HepG2 (cell line): ENCODE measurements at regions not wholly inside any gene's neighbourhood (a gene's known extent, or its start where the extent isn't known, plus 50 kb on each side); places are given as distances from the start of the nearest gene placed in this dataset.

ENCODE experiments used
- ATAC-seq: fragments of 200-7000 bp; cut with Tn5 transposase; 3 replicates; pipeline ENCODE4 v1.9.1; 2020; ENCODE audit warnings: mild to moderate bottlenecking, moderate library complexity
- BruUV-seq: library from RNA; stranded (reverse); fragments of 400-500 nt; replicated peaks from 2 replicates; lab custom pipeline; 2021; lab: Mats Ljungman, UMichigan
- CTCF ChIA-PET: fragments of 300-600 bp; formaldehyde crosslinking; extraction: SDS; loops from one replicate; lab custom pipeline; 2021; ENCODE audit warnings: low total read pairs, inconsistent platforms, low intra/inter-chr PET ratio; lab: Yijun Ruan, JAX
- POLR2A ChIA-PET: fragments of 350-600 bp; sonication (Branson Sonifier 250); formaldehyde crosslinking; loops from one replicate; lab custom pipeline; 2020; ENCODE audit warnings: antibody characterized with exemption, inconsistent platforms; lab: Yijun Ruan, JAX
- DNase-seq: peaks from one replicate; pipeline ENCODE4 v3.0.0-alpha.2; 2015; ENCODE audit warnings: low spot score
- FAIRE-seq: peaks from 3 replicates; lab custom pipeline; 2011; peaks lifted over from hg19 to GRCh38; lab: Jason Lieb, UNC
- H2AFZ ChIP-seq: one replicate; pipeline ENCODE4 v1.6.1; 2011; ENCODE audit warnings: low read length, inconsistent platforms
- H3K27ac ChIP-seq: fragments of 300-600 bp; 3 replicates; pipeline ENCODE4 v1.8.0; 2011; ENCODE audit warnings: mixed run types, mild to moderate bottlenecking, mixed read lengths, low read length, inconsistent platforms; ENCODE audit not compliant: insufficient read depth; ENCODE audit errors: extremely low read length
- H3K27me3 ChIP-seq, 2 experiments: fragments of 200-600 bp in 1 of 2; 2 replicates in 1 of 2; 3 replicates in 1 of 2; pipeline versions ENCODE4 v1.6.0 to v1.8.0; 2011; ENCODE audit warnings: low read length in 2 of 2, mild to moderate bottlenecking in 2 of 2, moderate library complexity in 2 of 2, inconsistent platforms in 1 of 2; ENCODE audit not compliant: insufficient read depth in 2 of 2, control insufficient read depth in 1 of 2
- H3K36me3 ChIP-seq, 2 experiments: fragments of 200-600 bp in 1 of 2; replicated peaks in 1 of 2; 2 replicates in 1 of 2; 3 replicates in 1 of 2; pipeline versions ENCODE4 v1.5.1 to v1.8.0; 2011; ENCODE audit warnings: low read length in 2 of 2, inconsistent platforms in 1 of 2; ENCODE audit not compliant: insufficient read depth in 2 of 2, control insufficient read depth in 1 of 2
- H3K4me1 ChIP-seq: 2 replicates; pipeline ENCODE4 v1.5.1; 2012; ENCODE audit warnings: low read length, inconsistent platforms; ENCODE audit not compliant: insufficient read depth
- H3K4me2 ChIP-seq: 2 replicates; pipeline ENCODE4 v1.6.0; 2011; ENCODE audit warnings: low read depth, low read length, inconsistent platforms
- H3K4me3 ChIP-seq, 3 experiments: fragments of 200-600 bp in 1 of 3; sonication (generic), shearing (Covaris generic) in 1 of 3; replicated peaks in 1 of 3; 2 replicates each; pipeline ENCODE4 v1.5.1; 2011 to 2016; ENCODE audit warnings: low read length in 3 of 3, inconsistent platforms in 2 of 3, low read depth in 2 of 3, mild to moderate bottlenecking in 2 of 3, control low read depth in 1 of 3, mixed read lengths in 1 of 3; ENCODE audit not compliant: insufficient read depth in 1 of 3
- H3K79me2 ChIP-seq: one replicate; pipeline ENCODE4 v1.6.1; 2011; ENCODE audit warnings: low read length, inconsistent platforms; ENCODE audit not compliant: insufficient read depth
- H3K9ac ChIP-seq: 2 replicates; pipeline ENCODE4 v1.6.0; 2011; ENCODE audit warnings: mild to moderate bottlenecking, low read depth, low read length, inconsistent platforms; ENCODE audit not compliant: insufficient read depth
- H3K9me3 ChIP-seq: 2 replicates; pipeline ENCODE4 v1.5.1; 2012; ENCODE audit warnings: mild to moderate bottlenecking, low read length
- H4K20me1 ChIP-seq: 2 replicates; pipeline ENCODE4 v1.6.0; 2011; ENCODE audit warnings: inconsistent platforms, mild to moderate bottlenecking, low read length, moderate library complexity; ENCODE audit not compliant: insufficient read depth
- STAT5B ChIP-seq: sonication (generic); formaldehyde crosslinking; IDR thresholded peaks from 2 replicates; pipeline ENCODE4 v1.4.0; 2020; ENCODE audit warnings: missing genetic modification reagents
- TAF15 ChIP-seq: fragments of 200-400 bp; formaldehyde crosslinking; IDR thresholded peaks from one replicate; pipeline ENCODE4 v1.6.1; 2018; ENCODE audit warnings: mild to moderate bottlenecking, low read depth, low read length; ENCODE audit not compliant: poor library complexity, severe bottlenecking
- ZNF253 ChIP-seq: sonication (generic); formaldehyde crosslinking; IDR thresholded peaks from 2 replicates; pipeline ENCODE4 v1.8.0; 2022; ENCODE audit warnings: mild to moderate bottlenecking, missing genetic modification reagents, borderline replicate concordance
- ZNF264 ChIP-seq: sonication (generic); formaldehyde crosslinking; IDR thresholded peaks from 2 replicates; pipeline ENCODE4 v1.4.0; 2020; ENCODE audit warnings: missing genetic modification reagents
- ZNF274 ChIP-seq: sonication (generic); formaldehyde crosslinking; IDR thresholded peaks from 2 replicates; pipeline ENCODE4 v1.5.1; 2020; ENCODE audit warnings: mild to moderate bottlenecking, missing genetic modification reagents
- ZSCAN30 ChIP-seq: sonication (generic); formaldehyde crosslinking; IDR thresholded peaks from 2 replicates; pipeline ENCODE4 v1.5.0; 2020; ENCODE audit warnings: mild to moderate bottlenecking, missing genetic modification reagents
- WGBS: methylation state at CpG from one replicate; pipeline ENCODE4 v1.1.6; 2017; ENCODE audit warnings: low lambda C conversion rate; 5-methylcytosine and 5-hydroxymethylcytosine counted together
- in situ Hi-C: cut with HindIII; loops from 2 replicates; pipeline ENCODE4 v1.10.0; 2017; ENCODE audit warnings: low pct_unique_long_range_greater_than_20kb; ENCODE audit not compliant: extremely low pct_ligation_motif_present
- intact Hi-C: fragments of 100-400 bp; cut with micrococcal nuclease; formaldehyde crosslinking; loops from one replicate; pipeline ENCODE4 v1.10.0; 2022; ENCODE audit not compliant: unreplicated experiment
- TF ChIP-seq, protein P1 (sequence below): sonication (generic); formaldehyde crosslinking; IDR thresholded peaks from 2 replicates; pipeline ENCODE4 v1.8.0; 2022; ENCODE audit warnings: missing genetic modification reagents, mild to moderate bottlenecking, borderline replicate concordance
- TF ChIP-seq, protein P2 (sequence below): IDR thresholded peaks from 2 replicates; pipeline ENCODE4 v1.6.1; 2016

DNA sequence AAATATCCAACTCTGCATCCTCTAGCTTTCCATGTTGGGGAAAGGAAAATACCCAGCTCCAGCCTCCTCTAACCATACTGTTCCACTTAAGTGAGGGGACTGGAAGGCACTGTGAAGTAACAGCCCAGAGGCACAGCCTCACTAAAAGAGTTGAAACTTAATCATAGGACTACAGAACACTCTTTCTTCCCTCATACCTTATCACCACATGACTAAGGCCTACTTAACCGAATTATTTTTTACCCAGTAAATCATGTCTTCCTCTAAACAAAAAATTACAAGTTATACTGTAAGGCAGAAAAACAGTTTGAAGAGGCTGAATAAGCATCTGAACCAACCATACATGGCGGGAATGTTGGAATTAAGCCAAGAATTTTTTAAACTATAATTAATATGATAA is 207.4 kb upstream of the MME start (continued):
- TF ChIP-seq ZNF264: no peak
- no peak for TF ChIP-seq STAT5B (CRISPR knock-in tag)
- no peak for TF ChIP-seq ZSCAN30
- TF ChIP-seq, protein P1, sequence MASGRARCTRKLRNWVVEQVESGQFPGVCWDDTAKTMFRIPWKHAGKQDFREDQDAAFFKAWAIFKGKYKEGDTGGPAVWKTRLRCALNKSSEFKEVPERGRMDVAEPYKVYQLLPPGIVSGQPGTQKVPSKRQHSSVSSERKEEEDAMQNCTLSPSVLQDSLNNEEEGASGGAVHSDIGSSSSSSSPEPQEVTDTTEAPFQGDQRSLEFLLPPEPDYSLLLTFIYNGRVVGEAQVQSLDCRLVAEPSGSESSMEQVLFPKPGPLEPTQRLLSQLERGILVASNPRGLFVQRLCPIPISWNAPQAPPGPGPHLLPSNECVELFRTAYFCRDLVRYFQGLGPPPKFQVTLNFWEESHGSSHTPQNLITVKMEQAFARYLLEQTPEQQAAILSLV (CRISPR knock-in tag): no peak
- TF ChIP-seq ZNF253 (CRISPR knock-in tag): no peak
- no peak for TF ChIP-seq ZNF274 (CRISPR knock-in tag)

DNA sequence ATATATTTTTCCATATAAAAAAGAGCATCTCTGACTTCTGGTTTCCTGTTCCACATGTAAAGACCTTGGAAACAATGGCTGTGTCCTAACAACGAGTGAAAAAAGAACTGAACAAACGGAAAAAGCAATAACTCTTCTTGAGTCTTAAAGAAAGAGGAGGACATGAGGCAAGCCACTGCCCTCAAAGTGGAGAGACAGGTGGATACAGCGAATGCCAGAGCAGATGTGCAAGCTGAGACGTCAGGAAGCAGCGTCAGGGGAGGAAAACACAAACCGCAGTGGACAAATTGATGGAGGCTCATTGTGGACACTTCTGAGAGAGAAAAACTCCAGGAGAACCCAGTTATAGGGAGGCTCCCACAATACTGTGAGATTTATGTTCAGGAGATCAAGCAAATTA is 208.0 kb upstream of the MME start:
- Histone ChIP-seq H3K79me2 (no peaks in the 10 kb centered on the region), H3K9me3 (no peaks in the 10 kb centered on the region), H4K20me1 (no peaks in the 10 kb centered on the region), H3K4me2 (no peak overlapping the region), H3K36me3 (no peaks in the 10 kb centered on the region), H2AFZ (no peak overlapping the region), H3K4me3 (no peak overlapping the region), H3K27ac (no peak overlapping the region), H3K4me1 (no peaks in the 10 kb centered on the region), H3K27me3 (no peaks in the 10 kb centered on the region), H3K9ac (no peak overlapping the region)
- TF ChIP-seq, protein P2, sequence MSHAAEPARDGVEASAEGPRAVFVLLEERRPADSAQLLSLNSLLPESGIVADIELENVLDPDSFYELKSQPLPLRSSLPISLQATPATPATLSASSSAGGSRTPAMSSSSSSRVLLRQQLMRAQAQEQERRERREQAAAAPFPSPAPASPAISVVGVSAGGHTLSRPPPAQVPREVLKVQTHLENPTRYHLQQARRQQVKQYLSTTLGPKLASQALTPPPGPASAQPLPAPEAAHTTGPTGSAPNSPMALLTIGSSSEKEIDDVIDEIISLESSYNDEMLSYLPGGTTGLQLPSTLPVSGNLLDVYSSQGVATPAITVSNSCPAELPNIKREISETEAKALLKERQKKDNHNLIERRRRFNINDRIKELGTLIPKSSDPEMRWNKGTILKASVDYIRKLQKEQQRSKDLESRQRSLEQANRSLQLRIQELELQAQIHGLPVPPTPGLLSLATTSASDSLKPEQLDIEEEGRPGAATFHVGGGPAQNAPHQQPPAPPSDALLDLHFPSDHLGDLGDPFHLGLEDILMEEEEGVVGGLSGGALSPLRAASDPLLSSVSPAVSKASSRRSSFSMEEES: no peak
- TF ChIP-seq TAF15: no peak
- DNase-seq (no peak), FAIRE-seq (no peak), ATAC-seq (no peak)
- intact Hi-C loops (no loop called here), in situ Hi-C loops (no loop called here)
- BruUV-seq: no TSS peak
- ChIA-PET POLR2A (no interaction called here), CTCF (no interaction called here)
- 8% methylated on average over 6 of the region's 6 CpGs for WGBS
